Epidermal melanocyte (primary cell): ENCODE measurements at regions not wholly inside any gene's neighbourhood (a gene's known extent, or its start where the extent isn't known, plus 50 kb on each side); places are given as distances from the start of the nearest gene placed in this dataset.

Source experiments
- DNase-seq: peaks from one replicate; pipeline ENCODE4 v3.0.0; 2011; ENCODE audit warnings: low spot score; ENCODE audit not compliant: insufficient read length

GRCh38 chr3:84039099-84039498 lies 919.7 kb upstream of the CADM2 start:
- no peak for DNase-seq

- DNase-seq = no peak
Observed at GRCh38 chr3:84042399-84043106, 916.2 kb upstream of the CADM2 start.

- DNase-seq = no peak
Observed at GRCh38 chr3:84066915-84067314, 891.9 kb upstream of the CADM2 start.

GRCh38 chr3:84073664-84074063 lies 885.1 kb upstream of the CADM2 start:
- no peak for DNase-seq

GRCh38 chr3:84074767-84075166 lies 884.0 kb upstream of the CADM2 start:
- no peak for DNase-seq

- DNase-seq = no peak
Observed at GRCh38 chr3:84077479-84077878, 881.3 kb upstream of the CADM2 start.

- no peak for DNase-seq
Observed at GRCh38 chr3:84082726-84083125, 876.1 kb upstream of the CADM2 start.

GRCh38 chr3:84092907-84093306 lies 865.9 kb upstream of the CADM2 start:
- no peak for DNase-seq

GRCh38 chr3:84096188-84096587 lies 862.6 kb upstream of the CADM2 start:
- no peak for DNase-seq

- DNase-seq = no peak
Observed at GRCh38 chr3:84100861-84101260, 857.9 kb upstream of the CADM2 start.

- DNase-seq = no peak
Observed at GRCh38 chr3:84108442-84108971, 850.3 kb upstream of the CADM2 start.

GRCh38 chr3:84109911-84110310 lies 848.9 kb upstream of the CADM2 start:
- DNase-seq = no peak

GRCh38 chr3:84110787-84111186 lies 848.0 kb upstream of the CADM2 start:
- DNase-seq = no peak

GRCh38 chr3:84125201-84125721 lies 833.5 kb upstream of the CADM2 start:
- no peak for DNase-seq

GRCh38 chr3:84125760-84126159 lies 833.0 kb upstream of the CADM2 start:
- DNase-seq = no peak

GRCh38 chr3:84126160-84126559 lies 832.6 kb upstream of the CADM2 start:
- no peak for DNase-seq

GRCh38 chr3:84128024-84128423 lies 830.8 kb upstream of the CADM2 start:
- DNase-seq = no peak

- no peak for DNase-seq
Observed at GRCh38 chr3:84136425-84136824, 822.4 kb upstream of the CADM2 start.

- DNase-seq = no peak
Observed at GRCh38 chr3:84140631-84141030, 818.2 kb upstream of the CADM2 start.

- DNase-seq = no peak
Observed at GRCh38 chr3:84141571-84141970, 817.2 kb upstream of the CADM2 start.

GRCh38 chr3:84165328-84165727 lies 793.5 kb upstream of the CADM2 start:
- no peak for DNase-seq

GRCh38 chr3:84175449-84175848 lies 783.3 kb upstream of the CADM2 start:
- no peak for DNase-seq

GRCh38 chr3:84184937-84185336 lies 773.9 kb upstream of the CADM2 start:
- DNase-seq = no peak
